HCT116 (cell line): ENCODE measurements at regions not wholly inside any gene's neighbourhood (a gene's known extent, or its start where the extent isn't known, plus 50 kb on each side); places are given as distances from the start of the nearest gene placed in this dataset.

Experiments
- ATAC-seq: fragments of 200-7000 bp; cut with Tn5 transposase; 2 replicates; pipeline ENCODE4 v1.9.1; 2020; ENCODE audit warnings: mild to moderate bottlenecking, moderate library complexity
- BruUV-seq: library from RNA; stranded (reverse); fragments of 400-500 nt; replicated peaks from 2 replicates; lab custom pipeline; 2021; lab: Mats Ljungman, UMichigan
- CTCF ChIA-PET: fragments of 300-600 bp; sonication (Branson Sonifier 250); formaldehyde crosslinking; loops from one replicate; lab custom pipeline; 2021; ENCODE audit warnings: antibody characterized with exemption; lab: Charles Lee
- POLR2A ChIA-PET: fragments of 300-600, 350-600 bp; sonication (Branson Sonifier 250); formaldehyde crosslinking; loops from one replicate; lab custom pipeline; 2021; ENCODE audit warnings: antibody characterized with exemption; lab: Charles Lee
- RAD21 ChIA-PET, 2 experiments: fragments of 300-600 bp; sonication (Branson Sonifier 250); formaldehyde crosslinking; loops; one replicate each; lab custom pipeline; 2023; ENCODE audit warnings: low total read pairs in 2 of 2; ENCODE audit not compliant: uncharacterized antibody in 2 of 2, unreplicated experiment in 2 of 2, low non-redundant PET in 1 of 2; lab: Charles Lee
- DNase-seq: peaks from one replicate; pipeline ENCODE4 v3.0.0-alpha.2; 2010; ENCODE audit warnings: low read depth, low spot score
- H2AFZ ChIP-seq: fragments of 200-600 bp; shearing (Covaris generic), sonication (generic); 2 replicates; pipeline ENCODE4 v1.6.1; 2017; ENCODE audit warnings: low read depth, mixed run types, mixed read lengths, antibody characterized with exemption, low read length; ENCODE audit not compliant: poor library complexity, severe bottlenecking
- H3K27ac ChIP-seq: 2 replicates; pipeline ENCODE4 v1.5.1; 2012; ENCODE audit warnings: low read depth, low read length
- H3K27me3 ChIP-seq: fragments of 200-600 bp; sonication (generic); 2 replicates; pipeline ENCODE4 v1.6.1; 2016; ENCODE audit warnings: mixed run types, low read length, mixed read lengths; ENCODE audit not compliant: insufficient read depth
- H3K36me3 ChIP-seq, 2 experiments: fragments of 200-500 bp in 1 of 2; fragments of 200-600 bp in 1 of 2; sonication (Bioruptor generic) in 1 of 2; sonication (generic) in 1 of 2; 2 replicates each; pipeline versions ENCODE4 v1.5.1 to v1.6.1; 2014 to 2016; ENCODE audit warnings: low read length in 2 of 2, inconsistent platforms in 1 of 2, mixed read lengths in 1 of 2, mixed run types in 1 of 2; ENCODE audit not compliant: insufficient read depth in 2 of 2, control insufficient read depth in 1 of 2
- H3K4me1 ChIP-seq, 2 experiments: fragments of 200-600 bp in 1 of 2; sonication (generic) in 1 of 2; 2 replicates each; pipeline versions ENCODE4 v1.5.1 to v1.6.1; 2012 to 2017; ENCODE audit warnings: low read length in 2 of 2, inconsistent platforms in 1 of 2, mild to moderate bottlenecking in 1 of 2, mixed read lengths in 1 of 2, mixed run types in 1 of 2, moderate library complexity in 1 of 2; ENCODE audit not compliant: insufficient read depth in 2 of 2, control insufficient read depth in 1 of 2
- H3K4me2 ChIP-seq: fragments of 200-600 bp; sonication (generic); 2 replicates; pipeline ENCODE4 v1.6.1; 2017; ENCODE audit warnings: mixed run types, low read length, mixed read lengths
- H3K4me3 ChIP-seq, 2 experiments: fragments of 200-600 bp in 1 of 2; sonication (generic) in 1 of 2; replicated peaks in 1 of 2; 2 replicates each; pipeline ENCODE4 v1.5.1; 2011 to 2016; ENCODE audit warnings: low read length in 2 of 2, control low read depth in 1 of 2, low read depth in 1 of 2, mild to moderate bottlenecking in 1 of 2, mixed read lengths in 1 of 2, mixed run types in 1 of 2
- H3K79me2 ChIP-seq: fragments of 200-600 bp; sonication (generic); 2 replicates; pipeline ENCODE4 v1.6.1; 2017; ENCODE audit warnings: mild to moderate bottlenecking, mixed run types, low read length, moderate library complexity, mixed read lengths; ENCODE audit not compliant: insufficient read depth
- H3K9ac ChIP-seq: fragments of 200-600 bp; sonication (generic); 2 replicates; pipeline ENCODE4 v1.6.1; 2016; ENCODE audit warnings: low read length, mixed read lengths
- H3K9me2 ChIP-seq: fragments of 200-600 bp; sonication (generic), shearing (Covaris generic); 2 replicates; pipeline ENCODE4 v1.6.1; 2017; ENCODE audit warnings: mixed run types, mild to moderate bottlenecking, moderate library complexity; ENCODE audit not compliant: insufficient read depth
- H3K9me3 ChIP-seq, 2 experiments: fragments of 200-500 bp in 1 of 2; fragments of 200-600 bp in 1 of 2; sonication (Bioruptor generic) in 1 of 2; sonication (generic) in 1 of 2; 2 replicates each; pipeline ENCODE4 v1.6.1; 2014 to 2017; ENCODE audit warnings: low read length in 2 of 2, mixed read lengths in 2 of 2, inconsistent platforms in 1 of 2, low read depth in 1 of 2, mild to moderate bottlenecking in 1 of 2, mixed run types in 1 of 2, moderate library complexity in 1 of 2; ENCODE audit not compliant: control insufficient read depth in 1 of 2, insufficient read depth in 1 of 2
- H4K20me1 ChIP-seq: fragments of 200-600 bp; sonication (generic), shearing (Covaris generic); 2 replicates; pipeline ENCODE4 v1.6.1; 2017; ENCODE audit warnings: mixed run types, mild to moderate bottlenecking, moderate library complexity; ENCODE audit not compliant: insufficient read depth
- CBX3 ChIP-seq: IDR thresholded peaks from 2 replicates; pipeline ENCODE4 v1.6.1; 2012; ENCODE audit warnings: low read depth
- EZH2phosphoT487 ChIP-seq: fragments of 200-600 bp; IDR thresholded peaks from 2 replicates; pipeline ENCODE4 v1.6.1; 2018; ENCODE audit warnings: antibody characterized with exemption, borderline replicate concordance
- SIN3A ChIP-seq: IDR thresholded peaks from 2 replicates; pipeline ENCODE4 v1.6.1; 2012; ENCODE audit warnings: low read depth
- ZNF274 ChIP-seq: fragments of 200-500 bp; sonication (Bioruptor generic); IDR thresholded peaks from 2 replicates; pipeline ENCODE4 v1.6.1; 2014; ENCODE audit warnings: mild to moderate bottlenecking, low read depth, low read length, inconsistent platforms
- intact Hi-C: fragments of 100-400 bp; cut with micrococcal nuclease; formaldehyde crosslinking; loops from 2 replicates; pipeline ENCODE4 v1.10.0; 2022
- TF ChIP-seq, protein P1 (sequence below), 3 experiments: fragments of 200-600 bp in 1 of 3; sonication (generic) in 1 of 3; IDR thresholded peaks in 2 of 3; conservative IDR thresholded peaks in 1 of 3; 2 replicates each; pipeline ENCODE4 v1.5.1; 2012 to 2017; ENCODE audit warnings: low read depth in 2 of 3, low read length in 2 of 3, antibody characterized with exemption in 1 of 3, borderline replicate concordance in 1 of 3, control low read depth in 1 of 3, mild to moderate bottlenecking in 1 of 3, mixed read lengths in 1 of 3, mixed run types in 1 of 3, moderate library complexity in 1 of 3; ENCODE audit not compliant: insufficient read depth in 1 of 3

DNA sequence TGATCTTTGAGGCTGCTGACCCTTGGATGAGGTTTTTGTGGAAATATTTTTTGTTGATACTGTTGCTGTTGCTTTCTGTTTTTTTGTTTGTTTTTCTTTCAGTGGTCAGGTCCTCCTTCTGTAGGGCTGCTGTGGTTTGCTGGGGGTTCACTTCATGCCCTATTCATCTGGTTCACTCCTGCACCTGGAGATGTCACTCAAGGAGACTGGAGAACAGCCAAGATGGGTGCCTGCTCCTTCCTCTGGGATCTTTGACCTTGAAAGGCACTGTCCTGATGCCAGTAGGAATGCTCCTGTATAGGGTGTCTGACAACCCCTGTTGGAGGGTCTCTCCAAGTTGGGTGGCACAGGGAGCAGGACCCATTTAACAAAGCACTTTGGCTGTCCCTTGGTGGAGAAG is 67.0 kb upstream of the ACTBL2 start:
- Histone ChIP-seq H3K4me2 (no peak overlapping the region), H3K4me3 (no peak overlapping the region), H3K9me2 (no peaks in the 10 kb centered on the region), H3K79me2 (no peaks in the 10 kb centered on the region), H3K4me1 (no peaks in the 10 kb centered on the region)
- TF ChIP-seq CBX3 = no peak
- TF ChIP-seq, protein P1, sequence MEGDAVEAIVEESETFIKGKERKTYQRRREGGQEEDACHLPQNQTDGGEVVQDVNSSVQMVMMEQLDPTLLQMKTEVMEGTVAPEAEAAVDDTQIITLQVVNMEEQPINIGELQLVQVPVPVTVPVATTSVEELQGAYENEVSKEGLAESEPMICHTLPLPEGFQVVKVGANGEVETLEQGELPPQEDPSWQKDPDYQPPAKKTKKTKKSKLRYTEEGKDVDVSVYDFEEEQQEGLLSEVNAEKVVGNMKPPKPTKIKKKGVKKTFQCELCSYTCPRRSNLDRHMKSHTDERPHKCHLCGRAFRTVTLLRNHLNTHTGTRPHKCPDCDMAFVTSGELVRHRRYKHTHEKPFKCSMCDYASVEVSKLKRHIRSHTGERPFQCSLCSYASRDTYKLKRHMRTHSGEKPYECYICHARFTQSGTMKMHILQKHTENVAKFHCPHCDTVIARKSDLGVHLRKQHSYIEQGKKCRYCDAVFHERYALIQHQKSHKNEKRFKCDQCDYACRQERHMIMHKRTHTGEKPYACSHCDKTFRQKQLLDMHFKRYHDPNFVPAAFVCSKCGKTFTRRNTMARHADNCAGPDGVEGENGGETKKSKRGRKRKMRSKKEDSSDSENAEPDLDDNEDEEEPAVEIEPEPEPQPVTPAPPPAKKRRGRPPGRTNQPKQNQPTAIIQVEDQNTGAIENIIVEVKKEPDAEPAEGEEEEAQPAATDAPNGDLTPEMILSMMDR (IDR thresholded peaks at IDR 0.05 in 2 of 3, conservative IDR thresholded peaks at IDR 0.05 in 1 of 3; ENCODE audit: borderline replicate concordance in 1 of 3, insufficient read depth in 1 of 3, low read depth in 2 of 3, low read length in 2 of 3) = no peak
- TF ChIP-seq, all 23 proteins: peak for 0
- H3K9me3 ChIP-seq = no peaks in the 10 kb centered on the region
- no peak overlapping the region for H2AFZ ChIP-seq
- no TSS peak for BruUV-seq
- intact Hi-C loops = no loop called here
- ChIA-PET RAD21 (no interaction called here), POLR2A (no interaction called here), CTCF (no interaction called here)
- H3K9ac ChIP-seq = no peak overlapping the region
- no peaks in the 10 kb centered on the region for H3K27me3 ChIP-seq
- H3K36me3 ChIP-seq = no peaks in the 10 kb centered on the region
- DNase-seq (no peak), ATAC-seq (no peak)
- no peaks in the 10 kb centered on the region for H4K20me1 ChIP-seq
- H3K27ac ChIP-seq = no peak overlapping the region

DNA sequence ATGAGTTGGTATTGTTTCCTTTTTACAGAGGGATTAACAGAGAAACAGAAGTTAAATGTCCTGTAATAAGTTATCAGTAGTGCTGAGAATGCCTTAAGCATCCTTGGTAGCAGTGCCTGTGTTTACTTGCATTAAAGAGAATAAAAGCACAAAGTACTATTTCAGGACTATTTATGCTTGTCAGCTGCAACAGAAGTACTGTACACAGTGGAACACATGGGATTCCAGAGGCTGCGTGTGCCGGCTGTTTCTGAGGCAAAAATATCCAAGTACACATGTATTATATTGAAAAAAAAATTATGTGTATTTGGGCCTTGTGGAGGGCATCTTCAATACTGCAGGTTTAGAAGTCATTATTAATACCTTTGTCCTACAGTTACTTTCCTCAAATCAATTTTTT is 58.2 kb upstream of the ACTBL2 start:
- no peak overlapping the region for H3K9ac ChIP-seq
- no peak overlapping the region for H3K4me3 ChIP-seq
- H3K9me2 ChIP-seq = no peaks in the 10 kb centered on the region
- no peak overlapping the region for H2AFZ ChIP-seq
- no TSS peak for BruUV-seq
- ChIA-PET POLR2A (no interaction called here), RAD21 (no interaction called here), CTCF (no interaction called here)
- H3K36me3 ChIP-seq = no peaks in the 10 kb centered on the region
- intact Hi-C loops = no loop called here
- H4K20me1 ChIP-seq = no peaks in the 10 kb centered on the region
- DNase-seq (no peak), ATAC-seq (no peak)
- no peak overlapping the region for H3K27ac ChIP-seq
- H3K4me1 ChIP-seq = peaks cover 0 to 7% of the 10 kb centered on the region in 2 experiments; a peak in 1 of 4 replicates
- no peaks in the 10 kb centered on the region for H3K9me3 ChIP-seq
- H3K4me2 ChIP-seq = no peak overlapping the region
- H3K27me3 ChIP-seq = no peaks in the 10 kb centered on the region
- no peaks in the 10 kb centered on the region for H3K79me2 ChIP-seq
- TF ChIP-seq ZNF274 (no peak), EZH2phosphoT487 (no peak), SIN3A (no peak)
